HG03280 (cell line): ENCODE measurements at regions not wholly inside any gene's neighbourhood (a gene's known extent, or its start where the extent isn't known, plus 50 kb on each side); places are given as distances from the start of the nearest gene placed in this dataset.
"Not testable (repeated sequence)": the region's sequence is repeated elsewhere in the genome, so short reads cannot be mapped to it uniquely, and the experiment has no call there.

Experiments
- ATAC-seq: cut with Tn5 transposase; IDR thresholded peaks from one replicate; pipeline ENCODE4 v1.9.1; 2021; ENCODE audit warnings: mild to moderate bottlenecking, moderate library complexity; ENCODE audit not compliant: unreplicated experiment

- ATAC-seq, result no peak
Observed at GRCh38 chr3:89002191-89002590, 105.2 kb upstream of the EPHA3 start.

GRCh38 chr3:89013536-89013935 lies 93.9 kb upstream of the EPHA3 start:
- no peak for ATAC-seq

- no peak for ATAC-seq
Observed at GRCh38 chr3:89017531-89017930, 89.9 kb upstream of the EPHA3 start.

- ATAC-seq, result no peak
Observed at GRCh38 chr3:89025185-89025584, 82.2 kb upstream of the EPHA3 start.

GRCh38 chr3:89032346-89033013 lies 74.9 kb upstream of the EPHA3 start:
- ATAC-seq, result no peak

GRCh38 chr3:89034723-89035122 lies 72.7 kb upstream of the EPHA3 start:
- ATAC-seq, result not testable (repeated sequence)

GRCh38 chr3:89038869-89039268 lies 68.6 kb upstream of the EPHA3 start:
- ATAC-seq, result no peak

GRCh38 chr3:89042236-89042835 lies 65.1 kb upstream of the EPHA3 start:
- ATAC-seq, result no peak

- ATAC-seq, result no peak
Observed at GRCh38 chr3:89043406-89043932, 64.0 kb upstream of the EPHA3 start.

GRCh38 chr3:89046661-89047060 lies 60.8 kb upstream of the EPHA3 start:
- ATAC-seq, result no peak

- ATAC-seq, result no peak
Observed at GRCh38 chr3:89049119-89049518, 58.3 kb upstream of the EPHA3 start.

GRCh38 chr3:89052386-89052785 lies 55.0 kb upstream of the EPHA3 start:
- no peak for ATAC-seq

GRCh38 chr3:89057398-89057797 lies 50.0 kb upstream of the EPHA3 start:
- ATAC-seq, result no peak
